Activated CD8-positive, alpha-beta memory T cell treated with anti-CD3 and anti-CD28 coated beads for 1 hour (primary cell): ENCODE measurements at regions not wholly inside any gene's neighbourhood (a gene's known extent, or its start where the extent isn't known, plus 50 kb on each side); places are given as distances from the start of the nearest gene placed in this dataset.
"Not testable (repeated sequence)": the region's sequence is repeated elsewhere in the genome, so short reads cannot be mapped to it uniquely, and the experiment has no call there.

Source experiments
- DNase-seq, 2 donors: peaks; one replicate each; pipeline ENCODE4 v3.0.0-alpha.2; 2020; ENCODE audit warnings: low read depth in 1 of 2; ENCODE audit errors: extremely low read depth in 1 of 2

GRCh38 chr4:153099391-153100140 lies 104.7 kb upstream of the TRIM2 start:
- no peak for DNase-seq

GRCh38 chr4:153106736-153107135 lies 97.5 kb upstream of the TRIM2 start:
- DNase-seq: not testable (repeated sequence)

GRCh38 chr4:153107246-153107645 lies 97.0 kb upstream of the TRIM2 start:
- no peak for DNase-seq

GRCh38 chr4:153109296-153109849 lies 94.9 kb upstream of the TRIM2 start:
- DNase-seq: no peak

GRCh38 chr4:153110739-153111138 lies 93.5 kb upstream of the TRIM2 start:
- no peak for DNase-seq

GRCh38 chr4:153111426-153112040 lies 92.7 kb upstream of the TRIM2 start:
- DNase-seq: no peak

- DNase-seq: no peak
Observed at GRCh38 chr4:153112041-153112441, 92.2 kb upstream of the TRIM2 start.

GRCh38 chr4:153113061-153113837 lies 91.0 kb upstream of the TRIM2 start:
- no peak for DNase-seq

GRCh38 chr4:153113838-153114105 lies 90.5 kb upstream of the TRIM2 start:
- DNase-seq: no peak

GRCh38 chr4:153114771-153115321 lies 89.4 kb upstream of the TRIM2 start:
- peak in 1 of 2 donors; percentile 36 for DNase-seq

GRCh38 chr4:153115322-153116290 lies 88.6 kb upstream of the TRIM2 start:
- DNase-seq: peak; percentile 55 to 58

- DNase-seq: no peak
Observed at GRCh38 chr4:153116291-153116680, 88.0 kb upstream of the TRIM2 start.

GRCh38 chr4:153116801-153117200 lies 87.4 kb upstream of the TRIM2 start:
- no peak for DNase-seq

GRCh38 chr4:153117554-153117953 lies 86.7 kb upstream of the TRIM2 start:
- no peak for DNase-seq

GRCh38 chr4:153119626-153120025 lies 84.6 kb upstream of the TRIM2 start:
- no peak for DNase-seq

- no peak for DNase-seq
Observed at GRCh38 chr4:153120235-153120634, 84.0 kb upstream of the TRIM2 start.

GRCh38 chr4:153122855-153123254 lies 81.4 kb upstream of the TRIM2 start:
- DNase-seq: no peak

GRCh38 chr4:153126137-153126536 lies 78.1 kb upstream of the TRIM2 start:
- no peak for DNase-seq

GRCh38 chr4:153127760-153128494 lies 76.3 kb upstream of the TRIM2 start:
- peak; percentile 71 to 77 for DNase-seq

- no peak for DNase-seq
Observed at GRCh38 chr4:153131596-153131995, 72.6 kb upstream of the TRIM2 start.
